CD4-positive, CD25-positive, alpha-beta regulatory T cell (primary cell): ENCODE measurements at regions not wholly inside any gene's neighbourhood (a gene's known extent, or its start where the extent isn't known, plus 50 kb on each side); places are given as distances from the start of the nearest gene placed in this dataset.

Experiments
- ATAC-seq, 2 donors: fragments of 150-1000 bp; cut with Tn5 transposase; one replicate each; pipeline ENCODE4 v1.10.0; 2021; ENCODE audit warnings: low read depth in 2 of 2, moderate number of reproducible peaks in 2 of 2, moderate library complexity in 1 of 2
- DNase-seq, 3 donors: peaks; one replicate each; pipeline versions ENCODE4 v3.0.0 to v3.0.0-alpha.2; 2012 to 2022; ENCODE audit warnings: mixed read lengths in 1 of 3
- H3K27ac ChIP-seq: one replicate; pipeline ENCODE4 v1.7.0; 2013; ENCODE audit warnings: mild to moderate bottlenecking, low read length; ENCODE audit not compliant: insufficient read depth, poor library complexity, severe bottlenecking
- H3K27me3 ChIP-seq: one replicate; pipeline ENCODE4 v1.7.0; 2013; ENCODE audit warnings: low read length; ENCODE audit not compliant: control insufficient read depth, insufficient read depth
- H3K36me3 ChIP-seq: one replicate; pipeline ENCODE4 v1.7.0; 2013; ENCODE audit warnings: mild to moderate bottlenecking, low read length, moderate library complexity; ENCODE audit not compliant: control insufficient read depth, insufficient read depth
- H3K4me1 ChIP-seq: 2 replicates; pipeline ENCODE4 v1.7.0; 2013; ENCODE audit warnings: mild to moderate bottlenecking, low read length; ENCODE audit not compliant: insufficient read depth, control insufficient read depth, poor library complexity, severe bottlenecking
- H3K4me3 ChIP-seq: one replicate; pipeline ENCODE4 v1.7.0; 2013; ENCODE audit warnings: low read depth, mild to moderate bottlenecking, low read length, moderate library complexity
- H3K9me3 ChIP-seq, 2 experiments: 1 replicate in 1 of 2; 2 replicates in 1 of 2; pipeline ENCODE4 v1.7.0; 2013; ENCODE audit warnings: low read length in 2 of 2, mild to moderate bottlenecking in 1 of 2, moderate library complexity in 1 of 2; ENCODE audit not compliant: control insufficient read depth in 2 of 2
- H3K27ac Mint-ChIP-seq, 3 donors: one replicate each; pipeline ENCODE4 v1.8.0; 2020 to 2022; ENCODE audit warnings: mild to moderate bottlenecking in 3 of 3, mixed read lengths in 3 of 3, moderate library complexity in 2 of 3
- H3K27me3 Mint-ChIP-seq: one replicate; pipeline ENCODE4 v1.8.0; 2022; ENCODE audit warnings: mild to moderate bottlenecking, mixed read lengths
- H3K36me3 Mint-ChIP-seq: one replicate; pipeline ENCODE4 v1.8.0; 2020; ENCODE audit warnings: mixed read lengths
- H3K4me1 Mint-ChIP-seq, 4 donors: one replicate each; pipeline ENCODE4 v1.8.0; 2020 to 2022; ENCODE audit warnings: mixed read lengths in 4 of 4, mild to moderate bottlenecking in 1 of 4
- H3K4me3 Mint-ChIP-seq, 4 donors: one replicate each; pipeline ENCODE4 v1.8.0; 2020 to 2022; ENCODE audit warnings: mild to moderate bottlenecking in 4 of 4, mixed read lengths in 4 of 4, moderate library complexity in 3 of 4
- H3K9me3 Mint-ChIP-seq, 7 donors: one replicate each; pipeline ENCODE4 v1.8.0; 2020 to 2022; ENCODE audit warnings: mixed read lengths in 7 of 7, mild to moderate bottlenecking in 3 of 7, moderate library complexity in 2 of 7

DNA sequence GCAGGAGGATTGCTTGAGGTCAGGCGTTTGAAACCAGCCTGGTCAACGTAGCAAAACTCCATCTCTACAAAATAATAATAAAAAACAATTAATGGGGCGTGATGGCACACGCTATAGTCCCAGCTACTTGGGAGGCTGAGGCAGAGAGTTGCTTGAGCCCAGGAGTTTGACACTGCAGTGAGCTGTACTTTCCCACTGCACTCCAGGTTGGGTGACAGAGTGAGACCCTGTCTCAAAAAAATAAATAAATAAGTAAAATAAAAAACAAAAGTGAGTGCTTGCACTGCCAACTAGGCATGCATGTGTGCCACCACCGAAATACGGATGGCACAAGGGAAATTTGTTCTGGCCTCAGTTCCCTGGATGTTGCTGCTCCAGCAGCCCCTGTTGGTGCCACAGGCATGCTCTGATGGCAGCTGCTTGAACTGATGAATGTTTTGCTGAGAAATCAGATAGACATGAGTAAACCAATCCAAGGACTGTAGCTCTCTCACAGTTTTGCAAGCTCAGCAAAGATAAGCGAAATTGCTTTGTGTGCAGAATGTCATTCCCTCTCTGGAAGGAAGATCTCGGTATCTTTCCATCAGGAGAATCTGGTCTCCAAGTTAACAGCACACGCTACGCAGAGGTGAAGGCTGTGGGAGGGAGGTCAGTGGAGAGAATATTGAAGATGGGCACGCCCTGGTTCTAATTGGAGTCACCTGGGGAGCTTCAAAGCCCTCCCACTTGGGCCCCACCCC lies 188.0 kb upstream of the SLC24A3 start:
- H3K4me1 Mint-ChIP-seq, result peaks cover 0 to 2% (median 0%) of the 10 kb centered on the region in 4 donors
- DNase-seq (no peak), ATAC-seq (no peak)
- H3K27me3 ChIP-seq, result no peaks in the 10 kb centered on the region
- H3K36me3 Mint-ChIP-seq, result no peaks in the 10 kb centered on the region
- no peaks in the 10 kb centered on the region for H3K36me3 ChIP-seq
- H3K9me3 ChIP-seq, result no peaks in the 10 kb centered on the region
- no peak overlapping the region for H3K4me3 Mint-ChIP-seq
- H3K27ac ChIP-seq, result no peak overlapping the region
- H3K4me3 ChIP-seq, result no peak overlapping the region
- peaks cover 0 to 2% (median 0%) of the 10 kb centered on the region in 7 donors for H3K9me3 Mint-ChIP-seq
- no peak overlapping the region for H3K27ac Mint-ChIP-seq
- H3K27me3 Mint-ChIP-seq, result no peaks in the 10 kb centered on the region
- H3K4me1 ChIP-seq, result no peaks in the 10 kb centered on the region

DNA sequence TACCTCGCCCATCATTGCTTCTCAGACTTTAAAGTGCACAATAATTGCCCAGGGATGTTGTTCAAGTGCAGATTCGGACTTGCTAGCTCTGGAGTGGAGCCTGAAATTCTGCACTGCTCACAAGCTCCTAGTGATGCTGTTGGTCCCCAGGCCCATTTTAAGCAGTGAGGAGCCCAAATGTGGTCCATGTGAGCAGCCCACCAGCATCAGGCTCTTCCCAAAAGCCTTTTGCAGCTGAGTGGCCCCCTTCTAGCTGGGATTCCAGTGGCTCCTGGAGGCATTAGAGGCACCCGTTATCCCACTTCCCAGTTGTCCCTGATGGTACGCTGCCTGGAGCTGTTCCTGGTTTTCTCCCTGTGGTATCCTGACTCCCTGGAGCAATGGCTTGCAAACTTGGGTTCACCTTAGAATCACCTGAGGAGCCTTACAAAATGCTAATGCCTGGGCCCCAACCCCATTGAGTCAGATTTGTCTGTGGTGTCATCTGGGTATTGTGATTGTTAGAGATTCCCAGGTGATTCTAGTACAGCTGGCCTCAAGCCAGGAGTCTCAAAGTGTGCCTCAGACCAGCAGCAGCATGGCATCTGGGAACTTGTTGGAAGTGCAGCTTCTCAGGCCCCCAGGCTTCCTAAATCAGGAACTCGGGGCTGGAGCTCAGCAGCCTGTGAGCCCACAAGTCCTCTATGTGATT lies 186.9 kb upstream of the SLC24A3 start:
- no peak for ATAC-seq
- peaks cover 0 to 4% (median 0%) of the 10 kb centered on the region in 7 donors for H3K9me3 Mint-ChIP-seq
- H3K4me3 Mint-ChIP-seq, result no peak overlapping the region
- no peak overlapping the region for H3K4me3 ChIP-seq
- H3K27ac Mint-ChIP-seq, result no peak overlapping the region
- H3K4me1 ChIP-seq, result no peaks in the 10 kb centered on the region
- H3K36me3 ChIP-seq, result no peaks in the 10 kb centered on the region
- no peaks in the 10 kb centered on the region for H3K27me3 Mint-ChIP-seq
- H3K9me3 ChIP-seq, result no peaks in the 10 kb centered on the region
- no peak for DNase-seq
- no peaks in the 10 kb centered on the region for H3K27me3 ChIP-seq
- no peak overlapping the region for H3K27ac ChIP-seq
- no peaks in the 10 kb centered on the region for H3K4me1 Mint-ChIP-seq
- H3K36me3 Mint-ChIP-seq, result no peaks in the 10 kb centered on the region

DNA sequence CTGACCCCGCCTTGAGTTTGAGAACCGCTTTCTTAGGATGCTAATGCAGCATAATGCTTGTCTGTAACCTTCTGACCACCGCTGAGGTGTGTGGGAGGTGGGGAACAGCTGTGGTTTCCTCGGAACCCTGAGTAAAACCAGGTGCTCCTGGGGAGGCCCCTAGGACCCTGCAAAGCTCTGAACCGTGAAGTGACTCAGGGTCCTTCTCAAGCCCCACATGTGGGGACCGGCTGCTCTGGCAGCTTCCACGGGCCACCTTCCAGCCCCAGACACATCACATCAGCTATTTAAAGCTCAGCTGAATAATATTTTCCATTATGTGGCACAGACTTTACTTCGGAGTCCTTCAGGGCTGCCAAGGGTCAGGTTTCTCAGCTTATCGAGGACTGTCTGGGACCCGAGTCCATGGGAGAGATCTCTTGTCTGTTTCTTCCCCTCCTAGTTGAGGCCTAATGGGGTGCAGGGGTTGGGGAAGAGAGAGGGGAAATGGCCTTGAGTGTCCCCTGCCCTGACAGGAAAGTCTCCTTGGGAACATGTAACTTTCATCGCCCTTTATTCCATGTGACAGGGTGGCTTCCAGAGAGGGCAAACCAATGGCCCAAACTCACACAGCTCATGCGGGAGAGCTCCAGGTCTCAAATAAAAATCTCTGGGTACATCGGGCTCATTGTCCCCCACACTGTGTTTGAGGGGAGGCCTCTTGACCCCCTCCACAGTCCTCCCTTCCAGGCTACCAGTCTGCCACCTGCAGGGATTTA lies 186.1 kb upstream of the SLC24A3 start:
- Histone ChIP-seq H3K4me1 (no peaks in the 10 kb centered on the region), H3K27ac (no peak overlapping the region), H3K9me3 (no peaks in the 10 kb centered on the region), H3K4me3 (no peak overlapping the region), H3K27me3 (no peaks in the 10 kb centered on the region), H3K36me3 (no peaks in the 10 kb centered on the region)
- Mint-ChIP-seq H3K4me1 (no peaks in the 10 kb centered on the region), H3K27me3 (no peaks in the 10 kb centered on the region), H3K9me3 (peaks cover 0 to 4% (median 0%) of the 10 kb centered on the region in 7 donors), H3K36me3 (no peaks in the 10 kb centered on the region), H3K4me3 (no peak overlapping the region), H3K27ac (no peak overlapping the region)
- ATAC-seq, result no peak
- DNase-seq, result no peak

DNA sequence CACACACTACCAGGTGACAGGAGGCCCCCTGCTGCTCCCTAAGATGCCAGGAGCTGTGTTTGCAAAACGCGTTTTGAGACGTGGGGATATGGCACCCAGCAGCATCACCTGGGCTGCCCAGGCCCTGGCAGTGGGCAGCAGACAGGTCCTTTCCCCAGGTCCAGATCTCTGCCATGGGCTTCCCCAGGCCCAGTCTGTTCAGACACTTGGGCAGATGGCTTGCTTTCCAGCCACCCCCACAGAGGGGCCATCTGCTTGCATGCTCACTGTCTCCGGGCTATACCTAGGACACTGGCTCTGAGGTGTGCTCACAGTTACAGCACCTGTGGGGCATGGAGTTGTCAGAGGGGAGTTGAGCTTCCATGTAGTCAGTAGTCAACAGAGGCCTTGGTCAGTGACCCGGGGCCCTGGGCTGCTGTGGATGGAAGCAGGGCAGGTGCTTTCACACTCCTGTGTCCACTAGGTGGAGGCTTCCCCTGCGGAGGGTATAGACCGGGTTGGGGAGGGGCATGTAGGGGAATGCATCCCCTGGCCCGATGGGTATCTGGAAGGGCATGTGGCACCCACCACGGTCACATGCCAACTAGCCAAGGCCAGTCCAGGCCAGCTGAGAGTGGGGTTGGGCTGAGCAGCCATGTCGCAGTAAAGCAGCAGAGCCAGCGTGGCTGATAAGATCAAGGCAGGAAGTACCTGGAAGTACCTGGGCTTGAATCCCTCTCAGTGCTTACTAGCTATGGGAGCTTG lies 185.4 kb upstream of the SLC24A3 start:
- Mint-ChIP-seq H3K9me3 (peaks cover 0 to 4% (median 0%) of the 10 kb centered on the region in 7 donors), H3K27ac (no peak overlapping the region), H3K36me3 (no peaks in the 10 kb centered on the region), H3K4me1 (no peaks in the 10 kb centered on the region), H3K4me3 (no peak overlapping the region), H3K27me3 (no peaks in the 10 kb centered on the region)
- H3K9me3 ChIP-seq, result no peaks in the 10 kb centered on the region
- DNase-seq (no peak), ATAC-seq (no peak)
- no peak overlapping the region for H3K27ac ChIP-seq
- no peaks in the 10 kb centered on the region for H3K4me1 ChIP-seq
- no peaks in the 10 kb centered on the region for H3K36me3 ChIP-seq
- no peaks in the 10 kb centered on the region for H3K27me3 ChIP-seq
- H3K4me3 ChIP-seq, result no peak overlapping the region

DNA sequence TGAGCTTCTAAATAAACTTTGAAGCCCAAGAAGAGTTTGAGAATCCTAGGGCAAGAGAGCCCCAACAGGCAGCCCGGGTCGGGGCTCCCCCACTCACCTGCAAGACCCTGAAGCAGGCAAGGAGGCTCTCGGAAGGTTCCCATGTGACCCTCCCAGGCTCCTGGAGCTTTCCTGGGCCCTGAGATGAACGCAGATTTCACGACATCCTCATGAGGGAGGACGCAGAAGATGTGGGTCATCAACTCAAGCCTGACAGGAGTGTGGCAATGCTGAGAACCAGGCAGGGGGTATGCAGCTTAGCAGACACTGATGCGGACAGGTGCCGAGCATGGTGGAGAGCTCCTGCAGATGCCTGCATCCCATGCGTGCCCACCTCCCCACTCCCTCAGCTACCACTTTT lies 184.5 kb upstream of the SLC24A3 start:
- Mint-ChIP-seq H3K4me1 (no peaks in the 10 kb centered on the region), H3K9me3 (peaks cover 0 to 4% (median 0%) of the 10 kb centered on the region in 7 donors), H3K27ac (no peak overlapping the region), H3K36me3 (no peaks in the 10 kb centered on the region), H3K4me3 (no peak overlapping the region), H3K27me3 (no peaks in the 10 kb centered on the region)
- ATAC-seq, result no peak
- DNase-seq, result no peak
- Histone ChIP-seq H3K36me3 (no peaks in the 10 kb centered on the region), H3K9me3 (no peaks in the 10 kb centered on the region), H3K27ac (no peak overlapping the region), H3K27me3 (no peaks in the 10 kb centered on the region), H3K4me3 (no peak overlapping the region), H3K4me1 (no peaks in the 10 kb centered on the region)

DNA sequence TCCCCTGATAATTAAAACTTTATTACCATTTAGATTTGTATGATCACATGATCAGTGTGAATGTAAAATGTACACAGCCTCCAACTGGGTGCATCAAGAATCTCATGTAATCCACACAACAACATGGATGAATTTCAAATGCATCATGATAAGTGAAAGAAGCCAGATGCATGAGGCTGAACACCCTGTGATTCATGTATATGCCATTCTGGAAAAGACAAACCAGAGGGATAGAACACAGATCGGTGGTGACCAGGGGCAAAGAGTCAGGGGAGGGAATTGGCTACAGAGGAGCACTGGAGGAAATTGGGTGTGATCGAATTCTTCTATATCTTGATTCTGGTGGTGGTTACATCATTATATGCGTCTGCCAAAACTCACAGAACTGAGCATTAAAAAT lies 170.7 kb upstream of the SLC24A3 start:
- H3K27me3 ChIP-seq, result no peaks in the 10 kb centered on the region
- H3K4me3 ChIP-seq, result no peak overlapping the region
- no peak for ATAC-seq
- H3K4me1 ChIP-seq, result no peaks in the 10 kb centered on the region
- DNase-seq, result no peak
- no peaks in the 10 kb centered on the region for H3K36me3 Mint-ChIP-seq
- no peak overlapping the region for H3K4me3 Mint-ChIP-seq
- H3K27me3 Mint-ChIP-seq, result peaks cover 8% of the 10 kb centered on the region
- no peaks in the 10 kb centered on the region for H3K36me3 ChIP-seq
- H3K9me3 Mint-ChIP-seq, result peaks cover 0 to 5% (median 2%) of the 10 kb centered on the region in 7 donors
- no peak overlapping the region for H3K27ac ChIP-seq
- H3K4me1 Mint-ChIP-seq, result no peaks in the 10 kb centered on the region
- H3K9me3 ChIP-seq, result no peaks in the 10 kb centered on the region
- H3K27ac Mint-ChIP-seq, result no peak overlapping the region

DNA sequence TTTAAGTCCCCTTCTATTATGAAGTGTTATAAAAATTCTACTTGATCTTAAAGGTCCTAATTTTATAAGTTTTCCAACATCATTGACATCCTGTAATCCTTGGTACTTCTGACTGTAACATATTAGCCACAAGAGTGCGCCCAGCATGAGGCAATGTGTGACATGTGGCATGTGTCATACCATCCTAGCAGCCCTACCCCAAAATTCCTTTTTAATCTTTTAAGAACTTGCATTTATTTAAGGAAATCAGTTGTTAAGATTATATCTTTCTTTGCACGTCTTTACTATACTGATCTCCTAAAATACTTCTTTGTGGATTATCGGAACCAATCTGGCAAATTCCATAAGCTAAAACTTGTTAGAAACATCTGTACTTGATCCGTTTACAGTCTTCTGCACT lies 167.1 kb upstream of the SLC24A3 start:
- no peak overlapping the region for H3K4me3 ChIP-seq
- H3K4me1 ChIP-seq, result no peaks in the 10 kb centered on the region
- H3K27ac Mint-ChIP-seq, result no peak overlapping the region
- H3K36me3 Mint-ChIP-seq, result no peaks in the 10 kb centered on the region
- no peaks in the 10 kb centered on the region for H3K36me3 ChIP-seq
- peaks cover 0 to 3% (median 2%) of the 10 kb centered on the region in 7 donors for H3K9me3 Mint-ChIP-seq
- DNase-seq (no peak), ATAC-seq (no peak)
- H3K4me3 Mint-ChIP-seq, result no peak overlapping the region
- no peaks in the 10 kb centered on the region for H3K27me3 ChIP-seq
- H3K4me1 Mint-ChIP-seq, result no peaks in the 10 kb centered on the region
- H3K27me3 Mint-ChIP-seq, result peaks cover 4% of the 10 kb centered on the region
- H3K9me3 ChIP-seq, result no peaks in the 10 kb centered on the region
- H3K27ac ChIP-seq, result no peak overlapping the region
